ENCODE measurements at regions not wholly inside any gene's neighbourhood (a gene's known extent, or its start where the extent isn't known, plus 50 kb on each side); places are given as distances from the start of the nearest gene placed in this dataset.

DNA sequence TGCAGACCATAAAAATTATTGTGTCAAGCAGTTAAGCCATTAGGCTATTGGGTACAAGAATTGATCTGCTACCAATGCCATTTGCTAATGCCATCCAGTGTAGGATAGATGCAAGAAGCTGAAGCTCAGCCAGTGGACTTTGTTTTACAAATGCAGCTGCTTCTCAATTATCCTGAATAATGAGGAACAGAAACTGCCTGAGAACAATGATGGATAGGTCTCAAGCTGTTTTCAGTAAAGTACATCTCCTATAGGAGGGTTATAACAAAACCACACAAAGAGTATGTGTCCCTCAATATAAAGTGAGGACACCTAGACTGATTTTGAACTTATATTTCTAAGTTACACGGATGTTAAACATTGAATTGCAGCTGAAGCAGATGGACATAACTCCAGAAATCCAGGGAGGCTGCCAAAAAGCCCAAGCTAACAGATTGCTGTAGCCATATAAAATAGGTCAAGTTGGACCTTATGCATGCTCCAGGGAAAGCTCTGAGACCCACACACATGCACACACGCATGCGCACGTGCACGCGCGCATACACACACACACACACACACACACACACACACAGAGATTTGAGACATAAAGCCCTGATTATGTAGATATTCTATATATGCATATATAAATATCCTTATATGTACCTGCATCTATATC is 482.7 kb upstream of the CD180 start:
- Histone ChIP-seq H3K4me3 (ENCODE audit: low read depth in 1 of 5, low read length in 5 of 5) (no peak overlapping the region), H3K9ac (ENCODE audit: low read length in 5 of 5) (no peak overlapping the region), H3K4me1 (ENCODE audit: control insufficient read depth in 5 of 5, insufficient read depth in 5 of 5, low read length in 5 of 5) (peaks cover 0 to 5% (median 0%) of the 10 kb centered on the region in 5 donors), H3K27me3 (ENCODE audit: control insufficient read depth in 5 of 5, insufficient read depth in 4 of 5, low read length in 5 of 5) (no peaks in the 10 kb centered on the region), H3K9me3 (ENCODE audit: control insufficient read depth in 5 of 5, low read length in 5 of 5) (no peaks in the 10 kb centered on the region), H3K36me3 (ENCODE audit: control insufficient read depth in 5 of 5, insufficient read depth in 5 of 5, low read length in 5 of 5) (no peaks in the 10 kb centered on the region), H3K27ac (ENCODE audit: low read depth, low read length) (no peak overlapping the region)

DNA sequence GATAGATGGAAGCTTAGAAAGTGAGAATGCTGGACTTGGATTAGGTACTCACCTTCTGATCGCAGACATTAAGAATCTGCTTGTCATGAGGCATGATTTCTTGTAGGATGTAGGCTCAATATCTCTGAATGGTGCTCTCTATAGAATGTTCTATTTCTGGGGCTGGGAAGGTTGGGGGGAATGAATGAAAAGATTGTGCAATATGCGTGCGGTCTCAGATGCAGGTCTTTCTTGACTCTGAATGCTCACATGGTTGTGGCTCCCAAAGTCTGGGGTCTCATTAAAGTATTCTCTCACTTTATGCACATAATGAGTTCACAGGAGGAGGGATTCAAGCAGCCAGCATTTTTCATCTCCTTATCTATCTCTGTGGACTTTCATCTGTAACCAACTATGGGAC is 482.0 kb upstream of the CD180 start:
- Histone ChIP-seq H3K4me3 (ENCODE audit: low read depth in 1 of 5, low read length in 5 of 5) (no peak overlapping the region), H3K9ac (ENCODE audit: low read length in 5 of 5) (no peak overlapping the region), H3K36me3 (ENCODE audit: control insufficient read depth in 5 of 5, insufficient read depth in 5 of 5, low read length in 5 of 5) (no peaks in the 10 kb centered on the region), H3K4me1 (ENCODE audit: control insufficient read depth in 5 of 5, insufficient read depth in 5 of 5, low read length in 5 of 5) (peaks cover 0 to 5% (median 0%) of the 10 kb centered on the region in 5 donors), H3K27ac (ENCODE audit: low read depth, low read length) (no peak overlapping the region), H3K27me3 (ENCODE audit: control insufficient read depth in 5 of 5, insufficient read depth in 4 of 5, low read length in 5 of 5) (no peaks in the 10 kb centered on the region), H3K9me3 (ENCODE audit: control insufficient read depth in 5 of 5, low read length in 5 of 5) (no peaks in the 10 kb centered on the region)

DNA sequence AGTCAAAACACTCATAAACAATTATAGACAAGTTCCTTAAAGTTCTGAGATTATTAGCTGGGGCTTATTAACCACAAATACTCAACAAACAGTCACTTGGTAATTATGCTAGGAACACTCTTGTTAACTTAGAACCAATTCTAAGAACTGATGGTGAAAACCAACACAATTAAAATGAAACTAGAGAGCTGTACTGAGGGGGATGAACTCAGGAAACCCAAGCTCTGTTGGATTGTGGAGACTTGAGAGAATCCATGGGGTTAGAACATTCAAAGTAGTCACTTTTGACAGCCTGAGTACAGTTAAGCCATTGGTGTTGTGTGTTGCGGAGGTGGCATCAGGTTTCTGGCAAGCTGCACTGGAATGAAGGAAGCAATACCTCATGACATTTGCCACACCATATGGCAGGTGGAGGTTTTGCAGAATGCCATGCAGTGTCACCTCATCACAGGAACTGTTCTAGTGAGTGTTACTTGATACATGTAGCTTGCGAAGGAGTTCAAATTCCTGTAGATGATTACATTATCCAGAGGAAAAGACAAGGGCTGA is 480.9 kb upstream of the CD180 start:
- Histone ChIP-seq H3K36me3 (ENCODE audit: control insufficient read depth in 5 of 5, insufficient read depth in 5 of 5, low read length in 5 of 5) (no peaks in the 10 kb centered on the region), H3K27me3 (ENCODE audit: control insufficient read depth in 5 of 5, insufficient read depth in 4 of 5, low read length in 5 of 5) (no peaks in the 10 kb centered on the region), H3K4me3 (ENCODE audit: low read depth in 1 of 5, low read length in 5 of 5) (no peak overlapping the region), H3K27ac (ENCODE audit: low read depth, low read length) (no peak overlapping the region), H3K9ac (ENCODE audit: low read length in 5 of 5) (no peak overlapping the region), H3K4me1 (ENCODE audit: control insufficient read depth in 5 of 5, insufficient read depth in 5 of 5, low read length in 5 of 5) (peaks cover 0 to 5% (median 0%) of the 10 kb centered on the region in 5 donors), H3K9me3 (ENCODE audit: control insufficient read depth in 5 of 5, low read length in 5 of 5) (no peaks in the 10 kb centered on the region)

DNA sequence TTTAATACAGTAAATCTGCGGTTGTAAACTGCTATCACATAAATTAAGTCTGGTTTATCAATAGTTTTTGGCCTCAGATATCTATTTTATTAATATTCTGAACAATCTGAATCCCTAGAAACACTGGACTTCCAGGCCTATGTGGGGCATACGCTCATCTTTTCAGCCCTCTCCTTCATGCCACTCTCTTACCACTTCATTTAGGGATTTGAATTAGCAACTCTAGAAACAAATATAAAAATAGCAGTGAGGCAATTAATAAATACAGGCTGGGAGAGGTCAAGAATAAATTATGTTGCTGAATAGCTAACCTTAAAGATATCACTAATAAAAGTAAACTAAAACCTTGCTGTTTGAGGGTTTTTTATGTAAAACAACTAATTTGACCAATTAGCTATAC is 480.3 kb upstream of the CD180 start:
- no peaks in the 10 kb centered on the region for H3K9me3 ChIP-seq (ENCODE audit: control insufficient read depth in 5 of 5, low read length in 5 of 5)
- H3K36me3 ChIP-seq (ENCODE audit: control insufficient read depth in 5 of 5, insufficient read depth in 5 of 5, low read length in 5 of 5), result no peaks in the 10 kb centered on the region
- no peak overlapping the region for H3K27ac ChIP-seq (ENCODE audit: low read depth, low read length)
- peaks cover 0 to 5% (median 0%) of the 10 kb centered on the region in 5 donors for H3K4me1 ChIP-seq (ENCODE audit: control insufficient read depth in 5 of 5, insufficient read depth in 5 of 5, low read length in 5 of 5)
- H3K27me3 ChIP-seq (ENCODE audit: control insufficient read depth in 5 of 5, insufficient read depth in 4 of 5, low read length in 5 of 5), result no peaks in the 10 kb centered on the region
- H3K9ac ChIP-seq (ENCODE audit: low read length in 5 of 5), result no peak overlapping the region
- H3K4me3 ChIP-seq (ENCODE audit: low read depth in 1 of 5, low read length in 5 of 5), result no peak overlapping the region

DNA sequence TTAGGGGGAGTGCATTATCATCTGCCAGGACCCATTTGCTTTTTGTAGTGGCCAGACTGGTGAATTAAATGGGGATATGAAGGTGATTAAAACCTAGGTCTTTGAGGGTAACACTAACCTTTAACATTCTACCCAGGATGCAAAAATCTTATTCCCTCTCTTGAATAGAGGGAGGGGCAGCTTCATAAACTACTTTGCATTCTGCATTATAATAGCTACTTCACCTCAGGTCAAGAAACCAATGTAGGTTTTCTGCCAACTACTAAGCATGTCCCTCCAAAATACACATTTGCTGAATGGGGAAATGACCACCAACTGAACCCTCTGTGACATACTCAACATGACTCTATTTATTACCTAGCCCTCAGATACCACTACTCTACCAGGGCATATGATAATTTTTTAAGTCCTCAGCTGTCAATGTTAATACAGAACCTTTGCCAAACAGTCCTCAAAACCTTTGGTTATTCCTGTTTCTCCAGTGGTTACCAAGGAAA is 477.6 kb upstream of the CD180 start:
- Histone ChIP-seq H3K9me3 (ENCODE audit: control insufficient read depth in 5 of 5, low read length in 5 of 5) (no peaks in the 10 kb centered on the region), H3K36me3 (ENCODE audit: control insufficient read depth in 5 of 5, insufficient read depth in 5 of 5, low read length in 5 of 5) (no peaks in the 10 kb centered on the region), H3K27ac (ENCODE audit: low read depth, low read length) (no peak overlapping the region), H3K27me3 (ENCODE audit: control insufficient read depth in 5 of 5, insufficient read depth in 4 of 5, low read length in 5 of 5) (no peaks in the 10 kb centered on the region), H3K4me1 (ENCODE audit: control insufficient read depth in 5 of 5, insufficient read depth in 5 of 5, low read length in 5 of 5) (peaks cover 0 to 2% (median 0%) of the 10 kb centered on the region in 5 donors), H3K9ac (ENCODE audit: low read length in 5 of 5) (no peak overlapping the region), H3K4me3 (ENCODE audit: low read depth in 1 of 5, low read length in 5 of 5) (no peak overlapping the region)

DNA sequence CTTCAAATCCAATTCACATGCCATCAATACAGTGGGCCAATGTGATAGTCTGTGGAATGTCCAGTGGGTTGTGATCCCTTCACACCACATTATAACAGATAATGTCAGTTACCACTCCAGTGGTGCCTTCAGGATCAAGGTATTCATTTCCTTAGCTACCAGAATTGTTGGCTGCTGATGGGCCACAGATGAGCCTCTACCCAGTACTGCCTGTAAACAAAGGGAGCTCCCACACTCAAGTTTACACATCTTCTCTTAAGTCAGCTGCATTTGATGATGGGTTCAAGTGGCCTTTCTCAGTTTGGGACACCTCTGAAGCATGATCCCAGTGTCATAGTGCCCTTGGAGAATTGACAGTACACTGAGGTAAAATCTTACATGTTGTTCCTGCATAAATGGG is 477.0 kb upstream of the CD180 start:
- Histone ChIP-seq H3K27me3 (ENCODE audit: control insufficient read depth in 5 of 5, insufficient read depth in 4 of 5, low read length in 5 of 5) (no peaks in the 10 kb centered on the region), H3K36me3 (ENCODE audit: control insufficient read depth in 5 of 5, insufficient read depth in 5 of 5, low read length in 5 of 5) (no peaks in the 10 kb centered on the region), H3K9ac (ENCODE audit: low read length in 5 of 5) (no peak overlapping the region), H3K4me3 (ENCODE audit: low read depth in 1 of 5, low read length in 5 of 5) (no peak overlapping the region), H3K27ac (ENCODE audit: low read depth, low read length) (no peak overlapping the region), H3K4me1 (ENCODE audit: control insufficient read depth in 5 of 5, insufficient read depth in 5 of 5, low read length in 5 of 5) (no peaks in the 10 kb centered on the region), H3K9me3 (ENCODE audit: control insufficient read depth in 5 of 5, low read length in 5 of 5) (no peaks in the 10 kb centered on the region)

DNA sequence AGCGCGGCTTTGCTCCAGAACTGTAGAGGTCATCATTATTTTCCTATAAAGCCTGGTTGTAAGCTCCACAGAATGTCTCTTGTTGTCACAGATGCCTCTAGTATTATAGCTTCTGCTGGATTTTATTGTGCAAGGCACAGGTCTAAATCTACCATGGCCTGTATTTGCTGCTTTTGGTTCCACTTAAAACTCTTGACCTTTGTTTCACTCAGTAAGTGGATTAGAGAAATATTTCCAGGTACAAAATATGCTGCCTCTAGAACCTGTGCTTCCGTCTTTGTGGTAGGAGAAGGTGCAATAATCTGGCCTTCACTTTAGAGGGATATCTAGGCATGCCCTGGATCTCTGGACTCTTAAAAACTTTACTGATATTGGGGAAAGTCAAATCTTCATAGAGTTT is 476.6 kb upstream of the CD180 start:
- Histone ChIP-seq H3K9ac (ENCODE audit: low read length in 5 of 5) (no peak overlapping the region), H3K27ac (ENCODE audit: low read depth, low read length) (no peak overlapping the region), H3K9me3 (ENCODE audit: control insufficient read depth in 5 of 5, low read length in 5 of 5) (no peaks in the 10 kb centered on the region), H3K27me3 (ENCODE audit: control insufficient read depth in 5 of 5, insufficient read depth in 4 of 5, low read length in 5 of 5) (no peaks in the 10 kb centered on the region), H3K4me1 (ENCODE audit: control insufficient read depth in 5 of 5, insufficient read depth in 5 of 5, low read length in 5 of 5) (no peaks in the 10 kb centered on the region), H3K36me3 (ENCODE audit: control insufficient read depth in 5 of 5, insufficient read depth in 5 of 5, low read length in 5 of 5) (no peaks in the 10 kb centered on the region), H3K4me3 (ENCODE audit: low read depth in 1 of 5, low read length in 5 of 5) (no peak overlapping the region)

DNA sequence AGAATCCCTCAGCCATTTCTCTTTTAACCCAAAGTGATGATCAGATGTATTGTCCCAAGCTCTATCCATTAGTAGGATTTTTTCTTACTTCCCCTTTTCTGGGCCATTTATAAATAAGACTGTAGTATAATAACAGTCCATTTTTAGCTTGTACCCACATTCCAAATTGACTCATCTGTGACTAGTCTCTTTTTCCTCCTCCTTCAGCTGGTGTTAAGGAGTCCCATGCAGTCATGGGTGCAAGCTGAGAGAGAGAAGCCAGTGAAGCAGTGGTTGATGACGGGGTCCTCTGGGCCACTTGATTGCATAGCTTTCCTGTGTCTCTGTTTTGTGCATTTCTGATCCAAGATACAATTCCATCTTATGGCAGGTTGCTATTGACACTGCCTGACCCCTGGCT is 476.0 kb upstream of the CD180 start:
- Histone ChIP-seq H3K27me3 (ENCODE audit: control insufficient read depth in 5 of 5, insufficient read depth in 4 of 5, low read length in 5 of 5) (no peaks in the 10 kb centered on the region), H3K9ac (ENCODE audit: low read length in 5 of 5) (no peak overlapping the region), H3K4me3 (ENCODE audit: low read depth in 1 of 5, low read length in 5 of 5) (no peak overlapping the region), H3K36me3 (ENCODE audit: control insufficient read depth in 5 of 5, insufficient read depth in 5 of 5, low read length in 5 of 5) (no peaks in the 10 kb centered on the region), H3K27ac (ENCODE audit: low read depth, low read length) (no peak overlapping the region), H3K4me1 (ENCODE audit: control insufficient read depth in 5 of 5, insufficient read depth in 5 of 5, low read length in 5 of 5) (no peaks in the 10 kb centered on the region), H3K9me3 (ENCODE audit: control insufficient read depth in 5 of 5, low read length in 5 of 5) (no peaks in the 10 kb centered on the region)

DNA sequence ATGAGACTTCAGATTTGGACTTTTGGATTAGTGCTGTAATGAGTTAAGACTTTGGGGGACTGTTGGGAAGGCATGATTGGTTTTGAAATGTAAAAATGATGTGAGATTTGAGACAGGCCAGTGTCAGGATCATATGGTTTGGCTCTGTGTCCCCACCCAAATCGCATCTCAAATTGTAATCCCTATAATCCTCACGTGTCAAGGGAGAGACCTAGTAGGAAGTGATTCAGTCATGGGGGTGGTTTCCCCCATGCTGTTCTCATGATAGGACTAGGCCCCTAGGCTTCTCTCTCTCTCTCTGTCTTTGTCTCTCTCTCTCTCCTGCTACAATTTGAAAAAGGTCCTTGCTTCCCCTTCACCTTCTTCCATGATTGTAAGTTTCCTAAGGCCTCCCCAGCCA is 473.3 kb upstream of the CD180 start:
- Histone ChIP-seq H3K27me3 (ENCODE audit: control insufficient read depth in 5 of 5, insufficient read depth in 4 of 5, low read length in 5 of 5) (no peaks in the 10 kb centered on the region), H3K36me3 (ENCODE audit: control insufficient read depth in 5 of 5, insufficient read depth in 5 of 5, low read length in 5 of 5) (no peaks in the 10 kb centered on the region), H3K9ac (ENCODE audit: low read length in 5 of 5) (no peak overlapping the region), H3K4me1 (ENCODE audit: control insufficient read depth in 5 of 5, insufficient read depth in 5 of 5, low read length in 5 of 5) (no peaks in the 10 kb centered on the region), H3K4me3 (ENCODE audit: low read depth in 1 of 5, low read length in 5 of 5) (no peak overlapping the region), H3K9me3 (ENCODE audit: control insufficient read depth in 5 of 5, low read length in 5 of 5) (peaks cover 0 to 5% (median 3%) of the 10 kb centered on the region in 5 donors), H3K27ac (ENCODE audit: low read depth, low read length) (no peak overlapping the region)

DNA sequence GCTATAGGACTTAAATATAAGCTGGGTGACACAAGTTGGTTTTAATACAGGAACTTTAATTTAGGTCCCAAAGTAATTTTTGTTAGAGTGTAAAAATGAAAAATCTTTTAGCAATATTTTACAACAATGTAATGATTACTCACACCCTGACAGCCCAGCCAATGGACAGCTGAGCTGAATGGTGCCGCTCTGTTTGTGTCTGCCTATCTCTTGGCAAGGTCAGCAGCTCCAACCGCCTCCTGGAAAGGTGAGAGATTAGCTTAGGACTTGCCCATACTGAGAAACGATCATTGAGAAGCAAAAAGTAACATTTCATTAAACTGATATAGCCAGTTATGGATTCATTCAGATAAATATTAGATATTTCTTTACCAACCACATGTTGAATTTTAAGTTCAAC is 463.6 kb upstream of the CD180 start:
- Histone ChIP-seq H3K9me3 (ENCODE audit: control insufficient read depth in 5 of 5, low read length in 5 of 5) (no peaks in the 10 kb centered on the region), H3K27ac (ENCODE audit: low read depth, low read length) (no peak overlapping the region)

More for the DNA sequence above, 463.6 kb upstream of the CD180 start:
- Histone ChIP-seq H3K27me3 (ENCODE audit: control insufficient read depth in 5 of 5, insufficient read depth in 4 of 5, low read length in 5 of 5) (no peaks in the 10 kb centered on the region), H3K36me3 (ENCODE audit: control insufficient read depth in 5 of 5, insufficient read depth in 5 of 5, low read length in 5 of 5) (no peaks in the 10 kb centered on the region), H3K4me3 (ENCODE audit: low read depth in 1 of 5, low read length in 5 of 5) (no peak overlapping the region), H3K9ac (ENCODE audit: low read length in 5 of 5) (no peak overlapping the region), H3K4me1 (ENCODE audit: control insufficient read depth in 5 of 5, insufficient read depth in 5 of 5, low read length in 5 of 5) (no peaks in the 10 kb centered on the region)

Measured in subcutaneous abdominal adipose tissue (tissue), 5 donors.